MM.1S (cell line): ENCODE measurements at regions not wholly inside any gene's neighbourhood (a gene's known extent, or its start where the extent isn't known, plus 50 kb on each side); places are given as distances from the start of the nearest gene placed in this dataset.

Experiments
- DNase-seq: peaks from one replicate; pipeline ENCODE4 v3.0.0-alpha.2; 2015
- H2AFZ ChIP-seq: fragments of 300-600 bp; sonication (generic); 2 replicates; pipeline ENCODE4 v1.6.0; 2016; ENCODE audit warnings: antibody characterized with exemption, low read length
- H3F3A ChIP-seq: fragments of 300-600 bp; sonication (generic); 2 replicates; pipeline ENCODE4 v1.6.1; 2016; ENCODE audit warnings: mild to moderate bottlenecking, antibody characterized with exemption, low read length, moderate library complexity, mixed read lengths; ENCODE audit not compliant: insufficient read depth
- H3K27ac ChIP-seq: fragments of 300-600 bp; sonication (generic); 2 replicates; pipeline ENCODE4 v1.5.1; 2016; ENCODE audit warnings: mild to moderate bottlenecking, low read length
- H3K27me3 ChIP-seq: fragments of 300-600 bp; sonication (generic); replicated peaks from 2 replicates; pipeline ENCODE4 v1.6.0; 2016; ENCODE audit warnings: low read length; ENCODE audit not compliant: insufficient read depth
- H3K36me3 ChIP-seq: fragments of 300-600 bp; sonication (generic); replicated peaks from 2 replicates; pipeline ENCODE4 v1.6.1; 2016; ENCODE audit warnings: mild to moderate bottlenecking, low read length, mixed read lengths; ENCODE audit not compliant: insufficient read depth
- H3K4me1 ChIP-seq: fragments of 300-600 bp; sonication (generic); 2 replicates; pipeline ENCODE4 v1.6.1; 2016; ENCODE audit warnings: low read length, mixed read lengths
- H3K4me2 ChIP-seq: fragments of 300-600 bp; sonication (generic); 2 replicates; pipeline ENCODE4 v1.6.0; 2016; ENCODE audit warnings: low read depth, low read length
- H3K4me3 ChIP-seq: fragments of 300-600 bp; sonication (generic); 2 replicates; pipeline ENCODE4 v1.5.1; 2016; ENCODE audit warnings: low read length, mixed read lengths
- H3K79me2 ChIP-seq: fragments of 300-600 bp; sonication (generic); 2 replicates; pipeline ENCODE4 v1.6.1; 2016; ENCODE audit warnings: mixed run types, low read length, mixed read lengths
- H3K9ac ChIP-seq: fragments of 300-600 bp; sonication (generic); 2 replicates; pipeline ENCODE4 v1.6.1; 2016; ENCODE audit warnings: low read length, mixed read lengths
- H3K9me2 ChIP-seq: fragments of 300-600 bp; sonication (generic); replicated peaks from 2 replicates; pipeline ENCODE4 v1.6.1; 2016; ENCODE audit warnings: mild to moderate bottlenecking, low read length, mixed read lengths; ENCODE audit not compliant: insufficient read depth
- H3K9me3 ChIP-seq: fragments of 300-600 bp; sonication (generic); replicated peaks from 2 replicates; pipeline ENCODE4 v1.6.1; 2016; ENCODE audit warnings: mild to moderate bottlenecking, low read length, mixed read lengths; ENCODE audit not compliant: insufficient read depth
- H4K20me1 ChIP-seq: fragments of 300-600 bp; sonication (generic); 2 replicates; pipeline ENCODE4 v1.6.1; 2016; ENCODE audit warnings: mild to moderate bottlenecking, low read length, moderate library complexity, mixed read lengths; ENCODE audit not compliant: insufficient read depth
- EZH2 ChIP-seq: fragments of 300-600 bp; sonication (generic); optimal IDR thresholded peaks from 2 replicates; pipeline ENCODE3; 2017; ENCODE audit warnings: low read depth, mild to moderate bottlenecking, antibody characterized with exemption, low read length, mixed read lengths
- EZH2phosphoT487 ChIP-seq: fragments of 300-600 bp; sonication (generic); IDR thresholded peaks from 2 replicates; pipeline ENCODE4 v1.6.1; 2018; ENCODE audit warnings: antibody characterized with exemption, low read length
- TF ChIP-seq, protein P1 (sequence below): fragments of 300-600 bp; sonication (generic); IDR thresholded peaks from 2 replicates; pipeline ENCODE4 v1.5.1; 2016; ENCODE audit warnings: antibody characterized with exemption, low read length, mixed read lengths

DNA sequence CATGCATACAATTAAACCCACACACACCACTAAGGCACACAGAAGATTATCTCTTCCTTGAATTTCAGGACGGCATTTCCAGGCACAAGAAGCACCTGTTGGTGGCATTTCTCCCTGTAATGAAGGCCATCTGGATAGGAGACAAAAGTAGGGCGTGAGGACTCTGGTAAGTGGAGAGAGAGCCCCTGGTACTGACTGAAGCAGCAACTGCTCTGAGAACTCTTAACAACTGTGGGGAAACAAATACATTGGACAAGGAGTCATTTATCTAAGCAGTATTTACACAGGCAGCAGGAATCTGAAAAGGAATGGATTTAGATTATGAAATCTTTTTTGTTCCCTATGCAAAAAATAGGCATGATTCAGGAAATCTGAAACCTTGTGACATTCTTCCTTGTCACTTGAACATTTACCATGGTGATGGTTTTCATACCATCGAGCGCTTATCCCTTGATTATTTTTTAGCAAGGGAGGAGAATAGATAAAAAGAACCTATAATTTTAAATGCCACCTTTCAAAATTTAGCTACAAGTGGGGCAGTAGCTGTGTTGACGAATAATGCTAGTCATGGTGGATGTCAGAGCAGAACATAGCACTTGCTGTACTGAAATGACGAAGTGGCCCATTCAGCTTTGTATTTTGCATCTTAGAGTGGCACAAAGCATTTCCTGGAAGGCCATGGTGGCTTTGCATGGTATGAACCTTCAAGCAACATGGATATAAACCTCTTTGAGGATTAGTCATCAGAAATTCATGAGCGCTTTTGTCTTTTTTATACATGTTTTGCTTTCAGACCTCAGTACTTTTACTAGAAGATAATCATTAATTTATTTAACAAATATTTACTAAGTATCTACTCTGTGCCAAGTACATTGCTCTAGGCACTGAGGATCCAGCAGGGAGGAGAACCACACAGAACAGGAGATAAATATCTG is 362.0 kb downstream of the ADGRL2 start:
- Histone ChIP-seq H3K9ac (no peak overlapping the region), H3K27ac (no peak overlapping the region), H2AFZ (no peak overlapping the region), H3K36me3 (no peaks in the 10 kb centered on the region), H3K79me2 (no peaks in the 10 kb centered on the region), H3K4me3 (no peak overlapping the region), H4K20me1 (no peaks in the 10 kb centered on the region), H3K9me2 (no peaks in the 10 kb centered on the region), H3F3A (no peaks in the 10 kb centered on the region), H3K9me3 (no peaks in the 10 kb centered on the region), H3K4me1 (no peaks in the 10 kb centered on the region), H3K4me2 (no peak overlapping the region), H3K27me3 (no peaks in the 10 kb centered on the region)
- TF ChIP-seq EZH2phosphoT487 (no peak), EZH2 (no peak)
- TF ChIP-seq, protein P1, sequence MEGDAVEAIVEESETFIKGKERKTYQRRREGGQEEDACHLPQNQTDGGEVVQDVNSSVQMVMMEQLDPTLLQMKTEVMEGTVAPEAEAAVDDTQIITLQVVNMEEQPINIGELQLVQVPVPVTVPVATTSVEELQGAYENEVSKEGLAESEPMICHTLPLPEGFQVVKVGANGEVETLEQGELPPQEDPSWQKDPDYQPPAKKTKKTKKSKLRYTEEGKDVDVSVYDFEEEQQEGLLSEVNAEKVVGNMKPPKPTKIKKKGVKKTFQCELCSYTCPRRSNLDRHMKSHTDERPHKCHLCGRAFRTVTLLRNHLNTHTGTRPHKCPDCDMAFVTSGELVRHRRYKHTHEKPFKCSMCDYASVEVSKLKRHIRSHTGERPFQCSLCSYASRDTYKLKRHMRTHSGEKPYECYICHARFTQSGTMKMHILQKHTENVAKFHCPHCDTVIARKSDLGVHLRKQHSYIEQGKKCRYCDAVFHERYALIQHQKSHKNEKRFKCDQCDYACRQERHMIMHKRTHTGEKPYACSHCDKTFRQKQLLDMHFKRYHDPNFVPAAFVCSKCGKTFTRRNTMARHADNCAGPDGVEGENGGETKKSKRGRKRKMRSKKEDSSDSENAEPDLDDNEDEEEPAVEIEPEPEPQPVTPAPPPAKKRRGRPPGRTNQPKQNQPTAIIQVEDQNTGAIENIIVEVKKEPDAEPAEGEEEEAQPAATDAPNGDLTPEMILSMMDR, result no peak
- DNase-seq, result no peak

DNA sequence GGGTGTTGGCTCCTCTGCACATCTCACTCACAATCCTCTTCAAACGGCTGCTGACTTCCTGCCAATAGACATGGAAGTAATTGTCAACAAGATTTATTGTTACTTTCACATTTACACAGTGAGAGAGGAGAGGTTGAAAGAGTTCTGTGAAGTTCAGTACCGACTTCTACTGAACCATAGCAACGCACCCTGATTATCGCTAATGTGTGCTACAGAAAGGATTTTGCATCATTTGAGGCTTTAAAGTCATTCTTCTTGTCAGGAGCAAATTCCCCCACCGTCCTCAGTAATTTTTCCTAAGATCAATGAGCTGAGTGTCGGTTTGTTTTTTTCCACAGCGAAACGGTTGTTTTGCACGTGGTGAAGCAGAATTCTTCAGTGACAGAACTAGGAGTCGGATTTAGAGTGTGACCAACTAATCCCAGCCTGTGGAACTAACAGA is 361.0 kb downstream of the ADGRL2 start:
- Histone ChIP-seq H3K9me3 (no peaks in the 10 kb centered on the region), H3K4me2 (no peak overlapping the region), H3K27ac (no peak overlapping the region), H3K27me3 (no peaks in the 10 kb centered on the region), H3K9ac (no peak overlapping the region), H3K4me1 (no peaks in the 10 kb centered on the region), H3K4me3 (no peak overlapping the region), H2AFZ (no peak overlapping the region), H3K36me3 (no peaks in the 10 kb centered on the region), H3K9me2 (no peaks in the 10 kb centered on the region), H3F3A (no peaks in the 10 kb centered on the region), H4K20me1 (no peaks in the 10 kb centered on the region), H3K79me2 (no peaks in the 10 kb centered on the region)
- no peak for TF ChIP-seq EZH2
- TF ChIP-seq, protein P1, result no peak
- TF ChIP-seq EZH2phosphoT487, result no peak
- DNase-seq, result no peak

DNA sequence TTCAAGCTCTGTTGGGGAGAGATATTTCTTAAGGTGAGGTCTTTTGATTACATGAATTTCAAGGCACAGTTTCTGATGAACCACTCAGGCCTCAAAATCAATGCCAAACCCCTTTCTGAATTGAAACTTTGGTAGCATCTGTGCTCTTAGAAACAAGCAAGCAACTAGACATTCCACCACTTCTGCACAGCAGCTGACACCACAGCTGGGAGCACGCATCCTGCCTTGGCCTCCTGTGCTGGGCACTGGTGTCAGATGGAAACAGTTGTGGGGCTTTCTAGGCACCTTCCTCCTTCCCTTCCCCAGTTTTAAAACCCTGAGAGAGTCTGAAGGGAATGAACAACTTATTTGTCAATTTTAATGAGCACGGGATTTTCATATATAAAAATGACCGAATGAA is 360.2 kb downstream of the ADGRL2 start:
- H2AFZ ChIP-seq, result no peak overlapping the region
- TF ChIP-seq EZH2 (no peak), EZH2phosphoT487 (no peak)
- TF ChIP-seq, protein P1, result no peak
- H3K27ac ChIP-seq, result no peak overlapping the region
- H3K9ac ChIP-seq, result no peak overlapping the region
- H4K20me1 ChIP-seq, result no peaks in the 10 kb centered on the region
- DNase-seq, result no peak
- no peak overlapping the region for H3K4me2 ChIP-seq
- no peaks in the 10 kb centered on the region for H3F3A ChIP-seq
- no peaks in the 10 kb centered on the region for H3K9me3 ChIP-seq
- no peak overlapping the region for H3K4me3 ChIP-seq
- H3K9me2 ChIP-seq, result no peaks in the 10 kb centered on the region
- no peaks in the 10 kb centered on the region for H3K27me3 ChIP-seq
- H3K36me3 ChIP-seq, result no peaks in the 10 kb centered on the region
- H3K79me2 ChIP-seq, result no peaks in the 10 kb centered on the region
- no peaks in the 10 kb centered on the region for H3K4me1 ChIP-seq
